ENCODE measurements at regions not wholly inside any gene's neighbourhood (a gene's known extent, or its start where the extent isn't known, plus 50 kb on each side); places are given as distances from the start of the nearest gene placed in this dataset.

- H3K79me2 ChIP-seq (ENCODE audit: control insufficient read depth in 1 of 2, insufficient read depth in 2 of 2, low read length in 2 of 2), result no peaks in the 10 kb centered on the region
- H4K5ac ChIP-seq (ENCODE audit: insufficient read length, low read depth, low read length), result no peak overlapping the region
- H2BK120ac ChIP-seq (replicated peaks; ENCODE audit: low read depth, low read length), result no peak overlapping the region
- H2BK20ac ChIP-seq (ENCODE audit: low read length), result no peak overlapping the region
- H4K20me1 ChIP-seq (replicated peaks in 1 of 2; ENCODE audit: control insufficient read depth in 1 of 2, insufficient read depth in 2 of 2, low read length in 2 of 2), result no peaks in the 10 kb centered on the region
- H3K56ac ChIP-seq (replicated peaks; ENCODE audit: insufficient read length, low read depth, low read length), result no peak overlapping the region
- H2BK15ac ChIP-seq (ENCODE audit: low read length), result no peak overlapping the region
- FAIRE-seq (no peak), DNase-seq (ENCODE audit: low read depth in 1 of 2, low spot score in 2 of 2) (no peak)
- no peak overlapping the region for H2BK5ac ChIP-seq (ENCODE audit: low read depth, low read length)
- H3K23ac ChIP-seq (ENCODE audit: insufficient read length), result no peak overlapping the region
- no peak overlapping the region for H2AFZ ChIP-seq (ENCODE audit: low read length)
- H2BK12ac ChIP-seq (ENCODE audit: low read depth, low read length), result no peak overlapping the region; the same call in 1 of the 2 replicates
- H3K9ac ChIP-seq (replicated peaks in 1 of 4; ENCODE audit: extremely low read depth in 1 of 4, low read depth in 3 of 4, low read length in 3 of 4), result no peak overlapping the region
- no peak overlapping the region for H3K4me2 ChIP-seq (ENCODE audit: insufficient read depth in 1 of 2, low read depth in 2 of 2, low read length in 2 of 2)
- CTCF ChIA-PET (ENCODE audit: partially characterized antibody), result interaction anchor here (1.1 to 2.5 kb wide), 5 partner anchors 18 to 486 kb away, joined by 3 to 7 read pairs (median 3); no protein-coding TSS in a partner anchor
- no peaks in the 10 kb centered on the region for H3K36me3 ChIP-seq (ENCODE audit: control insufficient read depth in 2 of 4, insufficient read depth in 4 of 4, low read length in 3 of 4)
- H4K91ac ChIP-seq (replicated peaks; ENCODE audit: insufficient read length, low read length), result no peak overlapping the region
- H3K4me3 ChIP-seq (ENCODE audit: extremely low read depth in 1 of 4, insufficient read depth in 2 of 4, low read depth in 3 of 4, low read length in 4 of 4), result no peak overlapping the region
- POLR2A ChIA-PET (ENCODE audit: partially characterized antibody), result no interaction called here
- H3K9me3 ChIP-seq (ENCODE audit: insufficient read depth in 2 of 2, low read depth in 1 of 2, low read length in 1 of 2), result no peaks in the 10 kb centered on the region
- no peak overlapping the region for H3K18ac ChIP-seq (ENCODE audit: extremely low read depth, low read length)
- no peak overlapping the region for H3K27ac ChIP-seq (ENCODE audit: low read depth, low read length)
- H3K4me1 ChIP-seq (replicated peaks in 1 of 4; ENCODE audit: control insufficient read depth in 3 of 4, insufficient read depth in 4 of 4, low read length in 3 of 4), result peaks cover 0 to 9% (median 6%) of the 10 kb centered on the region in 4 experiments; a peak in 2 of 7 replicates
- no peak overlapping the region for H2AK5ac ChIP-seq (ENCODE audit: low read depth, low read length)
- H3K27me3 ChIP-seq (replicated peaks in 1 of 4; ENCODE audit: control insufficient read depth in 3 of 4, extremely low read depth in 1 of 4, insufficient read depth in 3 of 4, low read length in 3 of 4), result no peaks in the 10 kb centered on the region; a peak in 1 of 7 replicates
- H3K4ac ChIP-seq (replicated peaks; ENCODE audit: insufficient read length, low read depth, low read length), result no peak overlapping the region
- no peak overlapping the region for H3K14ac ChIP-seq (ENCODE audit: insufficient read length)
- no peaks in the 10 kb centered on the region for H3K23me2 ChIP-seq (ENCODE audit: low read depth, low read length)
- H4K8ac ChIP-seq (ENCODE audit: extremely low read depth, insufficient read depth, low read length), result no peak overlapping the region
- 88% methylated on average over 3 of the region's 3 CpGs; no CpG with 5 or more reads in 1 of the 2 experiments for WGBS, 2 experiments (ENCODE audit: extremely low coverage in 1 of 2, insufficient coverage in 1 of 2, insufficient read length in 1 of 2, insufficient replicate concordance in 2 of 2, low coverage in 1 of 2, low lambda C conversion rate in 2 of 2, missing lambda C conversion rate in 1 of 2)
- H3K79me1 ChIP-seq (ENCODE audit: low read depth, low read length), result no peaks in the 10 kb centered on the region
- TF ChIP-seq SP1 (IDR thresholded peaks at IDR 0.05; ENCODE audit: low read depth, low read length) (no peak), SP4 (IDR thresholded peaks at IDR 0.05; ENCODE audit: low read length) (no peak), PHF8 (conservative IDR thresholded peaks at IDR 0.05; ENCODE audit: low read depth, low read length) (no peak), BACH1 (IDR thresholded peaks at IDR 0.05; ENCODE audit: low read length) (no peak), NRF1 (IDR thresholded peaks at IDR 0.05; ENCODE audit: low read depth, low read length) (no peak), RAD21 (IDR thresholded peaks at IDR 0.05 in 1 of 2, conservative IDR thresholded peaks at IDR 0.05 in 1 of 2; ENCODE audit: low read depth in 2 of 2, low read length in 2 of 2) (no peak), RXRA (IDR thresholded peaks at IDR 0.05; ENCODE audit: insufficient read depth, low read depth, low read length) (no peak), SIX5 (IDR thresholded peaks at IDR 0.05; ENCODE audit: low read depth, low read length) (no peak)
Measured at GRCh38 chr9:90005388-90005787, 400.6 kb downstream of the GADD45G start.

All from H1 (cell line).